HUES64 (cell line): ENCODE measurements at regions not wholly inside any gene's neighbourhood (a gene's known extent, or its start where the extent isn't known, plus 50 kb on each side); places are given as distances from the start of the nearest gene placed in this dataset.

Experiments
- H3K27ac ChIP-seq: 2 replicates; pipeline ENCODE4 v1.7.0; 2013; ENCODE audit warnings: low read depth, low read length, inconsistent platforms
- H3K27me3 ChIP-seq: 2 replicates; pipeline ENCODE4 v1.6.1; 2013; ENCODE audit warnings: mild to moderate bottlenecking, low read length; ENCODE audit not compliant: insufficient read depth
- H3K36me3 ChIP-seq: 2 replicates; pipeline ENCODE4 v1.6.1; 2013; ENCODE audit warnings: mild to moderate bottlenecking, low read length; ENCODE audit not compliant: insufficient read depth
- H3K4me1 ChIP-seq: 2 replicates; pipeline ENCODE4 v1.6.1; 2013; ENCODE audit warnings: mild to moderate bottlenecking, low read length, moderate library complexity; ENCODE audit not compliant: insufficient read depth
- H3K4me3 ChIP-seq: 2 replicates; pipeline ENCODE4 v1.5.1; 2013; ENCODE audit warnings: mild to moderate bottlenecking, low read length, moderate library complexity
- H3K9ac ChIP-seq: 2 replicates; pipeline ENCODE4 v1.6.1; 2013; ENCODE audit warnings: mild to moderate bottlenecking, low read depth, low read length
- H3K9me3 ChIP-seq: 2 replicates; pipeline ENCODE4 v1.6.1; 2013; ENCODE audit warnings: low read depth, low read length; ENCODE audit not compliant: insufficient read depth
- WGBS: fragments of 150-250, 120-280 bp; methylation state at CpG from one replicate; pipeline ENCODE4 v1.1.7; 2013; ENCODE audit warnings: missing lambda C conversion rate; 5-methylcytosine and 5-hydroxymethylcytosine counted together

- Histone ChIP-seq H3K4me1 (peaks cover 13% of the 10 kb centered on the region), H3K9me3 (no peaks in the 10 kb centered on the region), H3K4me3 (no peak overlapping the region), H3K27me3 (0 out of 2 replicates have a peak, but pooled peaks cover 9% of the 10 kb centered on the region), H3K27ac (no peak overlapping the region), H3K9ac (no peak overlapping the region), H3K36me3 (no peaks in the 10 kb centered on the region)
- 95% methylated on average over 2 of the region's 2 CpGs for WGBS
Observed at GRCh38 chr2:236430584-236430983, 139.0 kb upstream of the ACKR3 start.

GRCh38 chr2:236434593-236434992, 135.0 kb upstream of the ACKR3 start:
- Histone ChIP-seq H3K4me1 (peaks cover 13% of the 10 kb centered on the region), H3K4me3 (no peak overlapping the region), H3K9ac (no peak overlapping the region), H3K27ac (no peak overlapping the region), H3K36me3 (no peaks in the 10 kb centered on the region), H3K27me3 (0 out of 2 replicates have a peak, but pooled peaks cover 9% of the 10 kb centered on the region), H3K9me3 (no peaks in the 10 kb centered on the region)
- 97% methylated on average over 3 of the region's 3 CpGs for WGBS

- Histone ChIP-seq H3K9ac (no peak overlapping the region), H3K9me3 (no peaks in the 10 kb centered on the region), H3K36me3 (no peaks in the 10 kb centered on the region), H3K4me1 (no peaks in the 10 kb centered on the region), H3K27me3 (no peaks in the 10 kb centered on the region), H3K27ac (no peak overlapping the region), H3K4me3 (no peak overlapping the region)
- 94% methylated on average over 4 of the region's 6 CpGs for WGBS
Observed at GRCh38 chr2:236440110-236440881, 129.3 kb upstream of the ACKR3 start.

GRCh38 chr2:236444187-236444586, 125.4 kb upstream of the ACKR3 start:
- Histone ChIP-seq H3K4me1 (no peaks in the 10 kb centered on the region), H3K9me3 (no peaks in the 10 kb centered on the region), H3K27me3 (no peaks in the 10 kb centered on the region), H3K4me3 (no peak overlapping the region), H3K36me3 (no peaks in the 10 kb centered on the region), H3K27ac (no peak overlapping the region), H3K9ac (no peak overlapping the region)
- WGBS = 95% methylated on average over 3 of the region's 3 CpGs

- Histone ChIP-seq H3K9ac (no peak overlapping the region), H3K9me3 (no peaks in the 10 kb centered on the region), H3K27ac (no peak overlapping the region), H3K4me1 (no peaks in the 10 kb centered on the region), H3K27me3 (no peaks in the 10 kb centered on the region), H3K4me3 (no peak overlapping the region), H3K36me3 (no peaks in the 10 kb centered on the region)
- WGBS = 88% methylated on average over 2 of the region's 2 CpGs
Observed at GRCh38 chr2:236445678-236446077, 123.9 kb upstream of the ACKR3 start.

- Histone ChIP-seq H3K4me1 (no peaks in the 10 kb centered on the region), H3K9me3 (no peaks in the 10 kb centered on the region), H3K36me3 (no peaks in the 10 kb centered on the region), H3K27me3 (no peaks in the 10 kb centered on the region), H3K27ac (no peak overlapping the region), H3K9ac (no peak overlapping the region), H3K4me3 (no peak overlapping the region)
- WGBS = 95% methylated on average over 9 of the region's 9 CpGs
Observed at GRCh38 chr2:236446521-236446920, 123.1 kb upstream of the ACKR3 start.

GRCh38 chr2:236449167-236449761, 120.4 kb upstream of the ACKR3 start:
- Histone ChIP-seq H3K9me3 (no peaks in the 10 kb centered on the region), H3K27ac (no peak overlapping the region), H3K4me1 (no peaks in the 10 kb centered on the region), H3K36me3 (no peaks in the 10 kb centered on the region), H3K9ac (no peak overlapping the region), H3K27me3 (no peaks in the 10 kb centered on the region), H3K4me3 (no peak overlapping the region)
- WGBS = 89% methylated on average over 15 of the region's 15 CpGs

GRCh38 chr2:236452238-236452637, 117.4 kb upstream of the ACKR3 start:
- H3K27me3 ChIP-seq = no peaks in the 10 kb centered on the region
- no peak overlapping the region for H3K4me3 ChIP-seq
- H3K4me1 ChIP-seq = 0 out of 2 replicates have a peak, but pooled peaks cover 5% of the 10 kb centered on the region
- no peak overlapping the region for H3K27ac ChIP-seq
- no peak overlapping the region for H3K9ac ChIP-seq
- 96% methylated on average over 2 of the region's 3 CpGs for WGBS
- H3K36me3 ChIP-seq = no peaks in the 10 kb centered on the region
- peaks cover under 1% of the 10 kb centered on the region; the same call in 1 of the 2 replicates for H3K9me3 ChIP-seq

- Histone ChIP-seq H3K4me3 (no peak overlapping the region), H3K9ac (no peak overlapping the region), H3K27me3 (no peaks in the 10 kb centered on the region), H3K9me3 (peaks cover 5% of the 10 kb centered on the region; the same call in 1 of the 2 replicates), H3K4me1 (0 out of 2 replicates have a peak, but pooled peaks cover 5% of the 10 kb centered on the region), H3K36me3 (no peaks in the 10 kb centered on the region), H3K27ac (no peak overlapping the region)
- 95% methylated on average over 10 of the region's 10 CpGs for WGBS
Observed at GRCh38 chr2:236454076-236454475, 115.5 kb upstream of the ACKR3 start.

- no peaks in the 10 kb centered on the region for H3K27me3 ChIP-seq
- H3K36me3 ChIP-seq = no peaks in the 10 kb centered on the region; the same call in 1 of the 2 replicates
- H3K9ac ChIP-seq = no peak overlapping the region
- 0 out of 2 replicates have a peak, but pooled peaks cover 5% of the 10 kb centered on the region for H3K4me1 ChIP-seq
- 100% methylated on average over 1 of the region's 18 CpGs for WGBS
- H3K9me3 ChIP-seq = peaks cover 8% of the 10 kb centered on the region
- no peak overlapping the region for H3K4me3 ChIP-seq
- no peak overlapping the region for H3K27ac ChIP-seq
Observed at GRCh38 chr2:236459393-236459792, 110.2 kb upstream of the ACKR3 start.

- 100% methylated on average over 1 of the region's 1 CpG for WGBS
Observed at GRCh38 chr2:236464140-236464539, 105.5 kb upstream of the ACKR3 start.

More at GRCh38 chr2:236464140-236464539, 105.5 kb upstream of the ACKR3 start:
- no peak overlapping the region for H3K4me3 ChIP-seq
- H3K36me3 ChIP-seq = peaks cover 4% of the 10 kb centered on the region; the same call in 1 of the 2 replicates
- no peak overlapping the region for H3K9ac ChIP-seq
- H3K27ac ChIP-seq = no peak overlapping the region
- peaks cover 11% of the 10 kb centered on the region for H3K9me3 ChIP-seq
- no peaks in the 10 kb centered on the region for H3K4me1 ChIP-seq
- no peaks in the 10 kb centered on the region for H3K27me3 ChIP-seq
